ENCODE measurements at regions not wholly inside any gene's neighbourhood (a gene's known extent, or its start where the extent isn't known, plus 50 kb on each side); places are given as distances from the start of the nearest gene placed in this dataset.
"Not testable (repeated sequence)": the region's sequence is repeated elsewhere in the genome, so short reads cannot be mapped to it uniquely, and the experiment has no call there.

DNA sequence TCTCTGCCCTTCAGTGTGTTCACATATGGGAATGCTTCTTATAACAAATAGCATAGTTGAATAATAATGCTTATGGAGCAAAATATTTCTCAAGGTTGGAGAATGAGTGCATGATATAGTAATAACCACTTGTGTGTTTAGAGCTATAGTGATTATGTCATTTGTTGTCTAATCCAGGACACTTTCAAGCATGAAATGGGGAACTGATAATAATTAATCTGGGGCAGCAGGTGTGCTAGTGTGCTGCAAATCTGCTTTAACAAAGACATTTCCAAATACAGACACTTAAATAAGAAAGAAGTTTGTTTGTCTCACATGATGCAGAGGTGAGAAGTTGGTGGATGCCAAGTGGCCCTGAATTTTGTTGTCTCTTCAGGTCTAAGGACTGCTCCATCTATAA is 579.3 kb upstream of the GRM7 start:
- no peak for DNase-seq (ENCODE audit: low read depth)

DNA sequence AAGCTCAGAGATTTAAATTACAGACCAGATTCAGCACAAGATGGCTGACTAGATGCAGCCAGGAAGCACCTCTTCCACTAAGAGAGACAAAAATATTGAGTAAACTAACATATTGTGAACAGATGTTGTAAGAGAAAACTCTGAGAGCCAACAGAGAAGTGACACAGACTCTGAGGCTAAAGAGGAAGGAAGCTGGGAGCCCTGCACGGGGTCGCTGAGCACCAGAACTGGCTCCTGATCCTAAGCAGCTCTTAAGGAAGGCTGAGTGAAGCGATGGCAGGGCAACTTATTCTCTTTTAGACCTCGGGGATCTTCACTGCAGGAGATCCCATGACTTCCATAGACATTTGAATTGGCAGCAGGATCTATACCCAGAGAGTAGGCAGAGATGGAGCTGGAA is 578.0 kb upstream of the GRM7 start:
- no peak for DNase-seq (ENCODE audit: low read depth)

DNA sequence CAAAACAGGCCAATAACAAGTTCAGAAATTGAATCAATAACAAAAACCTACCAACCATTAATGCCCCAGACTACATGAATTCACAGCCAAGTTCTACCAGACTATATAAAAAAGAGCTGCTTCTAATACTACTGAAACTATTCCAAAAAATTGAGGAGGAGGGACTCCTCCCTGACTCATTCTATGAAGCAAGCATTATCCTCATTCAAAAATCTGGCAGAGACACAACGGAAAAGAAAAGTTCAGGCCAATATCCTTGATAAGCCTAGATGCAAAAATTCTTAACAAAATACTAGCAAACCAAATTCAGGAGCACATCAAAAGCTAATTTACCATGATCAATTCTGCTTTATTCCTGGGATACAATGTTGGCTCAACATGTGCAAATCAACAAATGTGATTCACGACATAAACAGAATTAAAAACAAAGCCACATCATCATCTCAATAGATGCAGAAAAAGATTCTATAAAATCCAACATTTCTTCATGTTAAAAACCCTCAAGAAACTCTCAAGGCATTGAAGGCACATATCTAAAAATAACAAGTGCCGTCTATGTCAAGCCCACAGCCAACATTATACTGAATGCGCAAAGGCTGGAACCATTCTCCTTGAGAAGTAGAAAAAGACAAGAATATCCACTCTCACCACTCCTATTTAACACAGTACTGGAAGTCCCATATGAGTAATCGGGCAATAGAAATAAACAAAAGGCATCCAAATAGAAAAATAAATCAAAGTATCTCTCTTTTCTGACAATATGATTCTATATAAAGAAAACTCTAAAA is 573.6 kb upstream of the GRM7 start:
- DNase-seq (ENCODE audit: low read depth): no peak

DNA sequence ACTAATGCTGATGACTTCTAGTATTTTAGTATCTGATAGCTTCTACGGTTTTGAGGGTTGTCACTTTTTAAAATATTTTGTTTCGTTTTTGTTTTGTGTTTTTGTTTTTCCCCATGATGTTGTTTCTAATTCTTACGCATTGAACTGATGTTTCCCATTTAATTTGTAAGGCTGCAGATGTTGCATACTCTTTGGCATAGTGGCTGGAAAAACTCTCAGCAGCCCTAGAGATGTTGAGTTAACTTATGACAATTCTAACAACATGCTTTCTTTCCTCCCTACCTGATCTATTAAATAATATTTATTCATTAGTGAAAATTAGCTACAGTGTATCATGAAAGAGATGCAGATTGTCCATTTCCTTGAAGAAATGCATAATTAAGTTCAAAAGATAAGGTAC is 559.3 kb upstream of the GRM7 start:
- DNase-seq (ENCODE audit: low read depth): no peak

DNA sequence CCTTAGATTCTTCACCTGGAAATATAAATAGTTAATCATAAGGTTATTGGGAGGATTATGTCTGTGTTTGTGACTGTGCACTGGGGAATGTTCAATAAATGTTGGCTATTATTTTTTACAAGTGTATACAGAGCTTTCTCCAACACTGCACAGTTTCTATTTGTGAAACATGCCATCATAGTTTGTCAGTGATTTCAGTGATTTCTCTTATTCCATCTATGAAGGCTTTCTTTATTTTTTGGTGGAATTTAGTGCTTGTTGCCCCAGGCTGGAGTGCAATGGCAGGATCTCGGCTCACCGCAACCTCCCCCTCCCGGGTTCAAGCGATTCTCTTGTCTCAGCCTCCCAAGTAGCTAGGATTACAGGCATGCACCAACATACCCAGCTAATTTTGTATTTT is 545.0 kb upstream of the GRM7 start:
- DNase-seq (ENCODE audit: low read depth): no peak

DNA sequence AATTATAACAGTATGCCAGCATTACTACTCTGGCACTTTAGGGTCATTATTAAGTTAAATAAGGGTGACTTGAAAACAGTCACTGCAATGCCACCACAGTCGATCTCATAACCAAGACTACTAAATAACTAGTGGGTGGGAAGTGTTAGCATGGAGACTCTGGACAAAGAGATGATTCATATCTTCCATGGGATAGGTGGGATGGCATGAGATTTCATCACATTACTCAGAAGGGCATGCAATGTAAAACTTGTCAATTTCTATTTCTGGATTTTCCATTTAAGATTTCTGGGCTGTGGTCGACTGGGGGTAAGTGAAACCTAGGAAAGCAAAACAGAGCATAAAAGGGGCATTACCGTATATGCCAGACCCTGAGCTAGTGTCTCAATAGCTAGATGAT is 538.9 kb upstream of the GRM7 start:
- no peak for DNase-seq (ENCODE audit: low read depth)

DNA sequence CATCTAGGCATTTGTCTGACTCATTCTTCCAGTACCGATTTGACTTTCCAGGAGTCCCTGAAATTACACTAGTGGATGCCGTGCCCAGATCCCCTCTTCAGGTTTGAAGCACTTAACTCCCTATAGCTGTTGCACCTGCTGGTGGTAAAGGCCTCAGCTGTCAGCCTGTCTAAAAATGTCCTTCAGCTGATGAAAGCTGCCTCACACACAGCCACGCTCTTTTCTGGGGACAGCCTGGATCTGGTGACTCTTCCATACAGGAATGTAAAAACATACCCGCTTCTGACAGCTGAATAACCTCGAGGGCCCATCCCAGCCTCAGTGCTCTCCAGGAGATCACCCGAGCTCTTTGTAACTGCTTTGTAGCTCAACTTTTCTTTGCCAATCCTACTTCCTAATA is 534.1 kb upstream of the GRM7 start:
- DNase-seq (ENCODE audit: low read depth): no peak

DNA sequence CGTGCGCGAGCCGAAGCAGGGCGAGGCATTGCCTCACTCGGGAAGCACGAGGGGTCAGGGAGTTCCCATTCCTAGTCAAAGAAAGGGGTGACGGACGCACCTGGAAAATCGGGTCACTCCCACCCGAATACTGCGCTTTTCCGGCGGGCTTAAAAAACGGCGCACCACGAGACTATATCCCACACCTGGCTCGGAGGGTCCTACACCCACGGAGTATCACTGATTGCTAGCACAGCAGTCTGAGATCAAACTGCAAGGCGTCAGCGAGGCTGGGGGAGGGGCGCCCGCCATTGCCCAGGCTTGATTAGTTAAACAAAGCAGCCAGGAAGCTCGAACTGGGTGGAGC is 520.0 kb upstream of the GRM7 start:
- DNase-seq (ENCODE audit: low read depth): not testable (repeated sequence)

DNA sequence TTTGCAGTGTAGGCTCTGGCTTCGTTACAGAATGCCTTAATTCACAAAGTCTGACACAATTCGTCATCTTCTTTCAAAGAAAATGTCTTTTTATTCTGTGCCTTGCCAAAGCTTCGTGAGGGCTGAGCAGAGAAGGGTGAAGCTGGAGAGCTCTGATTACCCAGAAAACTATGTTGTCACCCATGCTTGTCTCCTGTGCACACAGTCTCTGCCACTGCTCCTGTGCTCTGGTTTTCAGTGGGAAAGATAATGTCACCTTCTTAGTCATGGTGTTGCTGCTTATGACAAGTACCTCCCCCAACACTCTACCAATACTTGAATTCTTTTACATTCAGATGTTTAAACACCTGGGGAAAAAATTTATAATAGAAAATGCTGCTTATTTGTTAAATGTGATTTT is 509.2 kb upstream of the GRM7 start:
- no peak for DNase-seq (ENCODE audit: low read depth)

DNA sequence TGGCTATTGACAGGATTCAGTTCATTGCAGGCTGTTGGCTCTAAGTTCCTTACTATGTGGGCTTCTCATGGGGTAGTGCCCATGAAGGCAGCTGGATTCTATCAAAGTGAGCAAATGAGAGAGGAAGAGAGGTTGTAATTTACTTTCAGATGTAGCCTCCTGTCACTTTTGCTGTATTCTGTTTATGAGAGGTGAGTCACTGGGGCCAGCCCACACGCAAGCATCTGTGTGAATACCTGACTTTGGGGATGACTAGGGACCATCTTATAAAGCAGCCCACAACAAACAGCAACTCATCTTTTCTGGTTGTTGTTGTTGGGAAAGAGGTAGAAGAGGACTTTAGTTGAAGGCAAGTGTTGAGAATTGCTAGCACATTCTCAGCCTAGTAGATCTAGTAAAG is 506.3 kb upstream of the GRM7 start:
- DNase-seq (ENCODE audit: low read depth): no peak

DNA sequence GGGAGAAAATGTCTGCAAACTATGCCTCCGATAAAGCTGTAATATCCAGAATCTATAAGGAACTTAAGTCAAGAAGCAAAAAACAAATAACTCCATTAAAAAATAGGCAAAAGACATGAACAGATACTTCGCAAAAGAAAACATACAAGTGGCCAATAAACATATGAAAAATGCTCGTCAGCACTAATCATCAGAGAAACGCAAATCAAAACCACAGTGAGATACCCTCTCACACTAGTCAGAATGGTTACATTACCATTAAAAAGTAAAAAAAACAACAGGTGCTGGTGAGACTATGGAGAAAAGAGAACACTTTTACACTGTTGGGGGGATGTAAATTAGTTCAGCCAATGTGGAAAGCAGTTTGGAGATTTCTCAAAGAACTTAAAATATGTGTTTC is 498.5 kb upstream of the GRM7 start:
- no peak for DNase-seq (ENCODE audit: low read depth)

DNA sequence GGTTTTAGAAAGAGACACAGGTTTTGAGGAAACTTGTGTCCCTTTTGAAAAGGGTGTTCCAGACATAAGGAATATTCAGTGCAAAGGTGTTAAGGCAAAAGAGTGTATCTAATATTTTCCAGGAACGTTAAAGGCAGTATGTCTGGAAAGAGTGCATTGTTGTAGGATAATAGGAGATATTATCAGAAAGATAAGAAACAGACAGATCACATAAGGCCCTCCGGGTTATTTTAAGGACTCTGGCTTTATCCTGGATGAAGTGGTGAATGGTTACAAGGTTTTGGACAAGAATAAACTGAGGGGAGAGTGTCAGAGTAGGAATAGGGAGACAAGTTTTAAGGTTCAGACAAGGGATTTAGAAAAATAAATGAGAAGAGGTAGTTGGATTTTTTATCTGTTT is 493.7 kb upstream of the GRM7 start:
- DNase-seq (ENCODE audit: low read depth): no peak

DNA sequence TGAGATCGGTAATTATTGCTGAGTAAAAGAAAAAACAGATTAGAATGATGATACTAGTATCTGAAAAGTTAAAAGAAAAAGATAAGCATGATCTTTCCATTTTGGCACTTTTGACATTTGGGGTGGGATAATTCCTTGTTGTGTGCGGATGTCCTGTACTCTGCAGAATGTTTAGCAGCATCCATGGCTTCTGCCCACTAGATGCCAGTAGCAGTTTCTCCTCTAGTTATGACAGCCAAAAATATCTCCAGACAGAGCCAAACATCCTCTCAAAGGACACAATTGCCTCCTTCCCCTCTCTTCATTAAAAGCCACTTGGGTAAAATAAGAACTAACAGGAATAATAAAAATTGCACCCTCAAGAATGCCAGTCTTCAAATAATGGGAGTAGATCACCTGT is 468.8 kb upstream of the GRM7 start:
- DNase-seq (ENCODE audit: low read depth): no peak

DNA sequence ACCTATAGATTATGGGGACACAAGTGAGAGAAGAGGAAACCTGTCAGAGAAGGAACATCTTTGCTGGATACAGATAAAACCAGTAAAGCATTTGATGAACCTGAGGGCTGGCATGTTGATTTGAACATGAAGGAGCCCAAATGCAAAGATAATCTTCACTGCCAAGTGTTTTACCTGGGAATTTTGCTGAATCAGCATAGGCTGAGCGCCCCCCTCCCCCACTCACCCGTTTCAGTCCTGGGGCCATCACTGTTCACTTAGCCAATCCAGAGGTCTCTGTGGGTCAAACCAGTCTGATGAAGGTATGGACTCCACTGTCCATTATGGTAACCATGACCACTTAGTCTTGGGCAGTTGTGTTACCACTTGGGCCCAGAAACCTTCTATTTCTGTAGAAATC is 466.0 kb upstream of the GRM7 start:
- DNase-seq (ENCODE audit: low read depth): no peak

DNA sequence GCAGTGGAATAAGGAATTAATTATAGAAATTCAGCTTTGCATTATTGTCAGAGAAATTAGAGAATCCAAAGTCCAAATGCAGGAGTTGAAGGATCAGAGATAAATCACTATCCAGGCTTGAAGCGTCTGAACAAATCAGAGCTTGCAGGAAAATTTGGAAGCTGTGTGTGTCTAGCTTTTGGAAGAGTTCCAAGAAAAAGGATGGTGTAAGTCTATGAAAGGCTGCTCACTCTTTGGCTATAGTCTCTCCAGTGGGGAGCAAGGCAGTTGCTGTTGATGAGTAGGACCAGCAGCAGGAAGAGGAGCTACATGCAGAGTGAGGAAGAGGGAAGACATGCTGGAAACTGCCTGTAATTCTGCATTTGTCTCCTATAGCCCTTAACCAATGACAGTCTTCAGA is 464.3 kb upstream of the GRM7 start:
- no peak for DNase-seq (ENCODE audit: low read depth)

DNA sequence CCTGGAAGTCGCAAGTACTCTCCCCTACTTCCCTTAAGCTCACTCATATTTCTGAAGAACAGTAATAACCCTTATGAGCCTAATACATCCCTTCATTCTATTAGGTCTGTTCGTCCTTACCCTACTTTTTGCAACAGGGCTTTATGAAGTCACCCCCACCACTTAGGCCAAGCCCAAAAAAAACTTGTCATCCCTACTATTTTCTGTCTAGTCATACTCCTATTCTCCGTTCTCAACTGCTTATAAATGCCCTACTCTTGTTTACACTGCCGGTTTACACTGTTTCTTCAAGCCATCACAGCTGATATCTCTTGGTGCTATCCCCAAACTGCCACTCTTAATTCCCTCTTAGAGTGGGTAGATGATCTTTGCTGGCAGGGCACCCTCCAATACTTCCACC is 458.2 kb upstream of the GRM7 start:
- DNase-seq (ENCODE audit: low read depth): not testable (repeated sequence)

DNA sequence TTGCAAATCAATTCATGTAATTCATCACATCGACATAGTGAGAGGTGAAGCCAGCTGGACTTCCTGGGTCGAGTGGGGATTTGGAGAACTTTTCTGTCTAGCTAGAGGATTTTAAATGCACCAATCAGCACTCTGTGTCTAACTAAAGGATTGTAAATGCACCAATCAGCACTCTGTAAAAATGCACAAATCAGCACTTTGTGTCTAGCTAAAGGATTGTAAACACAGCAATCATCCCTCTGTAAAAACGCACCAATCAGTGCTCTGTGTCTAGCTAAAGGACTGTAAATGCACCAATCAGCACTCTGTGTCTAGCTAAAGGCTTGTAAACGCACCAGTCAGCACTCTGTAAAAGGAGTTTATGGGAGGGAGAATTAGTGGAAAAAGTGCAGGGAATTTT is 454.0 kb upstream of the GRM7 start:
- not testable (repeated sequence) for DNase-seq (ENCODE audit: low read depth)

DNA sequence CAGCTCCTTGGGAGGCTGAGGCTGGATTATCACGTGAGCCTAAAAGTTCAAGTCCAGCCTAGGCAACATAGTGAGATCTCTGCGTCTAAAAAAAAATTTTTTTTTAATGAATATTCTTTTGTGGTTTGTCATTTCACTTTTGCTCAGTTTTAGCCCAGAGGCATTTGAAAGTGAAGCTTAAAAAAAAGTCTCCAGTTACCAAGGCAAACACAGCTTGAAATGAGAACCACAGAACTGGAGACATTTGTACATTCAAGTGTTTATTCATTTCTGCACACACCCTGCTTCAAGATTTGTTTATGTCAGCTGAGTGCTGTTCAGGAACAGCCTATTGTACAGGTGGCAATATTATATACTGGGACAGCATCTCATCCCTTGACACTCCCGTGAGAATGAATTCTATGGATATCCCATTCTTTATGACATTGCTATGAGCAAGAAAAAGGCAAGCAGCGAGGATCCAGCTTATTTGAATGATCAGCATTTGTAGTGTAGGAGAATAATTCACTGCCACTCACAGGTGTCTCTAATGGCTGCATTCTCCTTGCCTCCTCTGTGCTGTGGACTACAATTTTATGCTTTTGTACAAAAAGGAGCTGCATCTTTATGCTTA is 444.8 kb upstream of the GRM7 start:
- no peak for DNase-seq (ENCODE audit: low read depth)

DNA sequence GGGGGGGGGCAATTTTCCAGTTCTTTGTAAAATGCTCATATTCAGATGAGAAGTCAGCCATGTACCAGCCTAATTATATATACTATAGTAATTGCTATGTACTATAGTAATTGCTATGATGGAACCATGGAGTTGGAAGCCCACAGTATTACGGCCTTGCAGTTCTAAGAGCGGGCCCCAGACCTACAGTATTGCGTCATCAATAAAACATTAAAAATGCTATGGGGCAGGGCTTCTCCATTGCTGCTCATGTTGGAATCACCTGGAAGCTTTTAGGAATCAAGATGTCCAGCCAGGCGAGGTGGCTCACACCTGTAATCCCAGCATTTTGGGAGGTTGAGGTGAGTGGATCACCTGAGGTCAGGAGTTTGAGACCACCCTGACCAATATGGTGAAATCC is 443.7 kb upstream of the GRM7 start:
- DNase-seq (ENCODE audit: low read depth): no peak

DNA sequence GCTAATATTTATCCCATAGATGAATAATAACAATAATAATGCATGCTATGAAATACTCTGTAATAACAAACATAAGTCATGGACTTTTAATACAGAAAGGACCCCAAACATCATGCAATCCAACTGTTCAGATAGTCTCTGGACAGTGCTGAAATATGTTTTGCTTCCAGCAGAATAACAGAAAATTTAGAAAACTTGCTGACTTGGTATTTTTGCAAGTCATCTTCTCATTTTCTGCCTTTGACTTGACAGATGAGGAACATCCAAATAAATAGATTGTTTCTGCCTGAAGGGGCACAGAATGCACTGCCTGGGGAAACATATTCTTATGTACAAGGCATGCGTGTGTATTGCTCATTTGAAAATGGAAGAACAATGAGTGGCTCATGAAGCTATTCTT is 442.4 kb upstream of the GRM7 start:
- DNase-seq (ENCODE audit: low read depth): no peak

DNA sequence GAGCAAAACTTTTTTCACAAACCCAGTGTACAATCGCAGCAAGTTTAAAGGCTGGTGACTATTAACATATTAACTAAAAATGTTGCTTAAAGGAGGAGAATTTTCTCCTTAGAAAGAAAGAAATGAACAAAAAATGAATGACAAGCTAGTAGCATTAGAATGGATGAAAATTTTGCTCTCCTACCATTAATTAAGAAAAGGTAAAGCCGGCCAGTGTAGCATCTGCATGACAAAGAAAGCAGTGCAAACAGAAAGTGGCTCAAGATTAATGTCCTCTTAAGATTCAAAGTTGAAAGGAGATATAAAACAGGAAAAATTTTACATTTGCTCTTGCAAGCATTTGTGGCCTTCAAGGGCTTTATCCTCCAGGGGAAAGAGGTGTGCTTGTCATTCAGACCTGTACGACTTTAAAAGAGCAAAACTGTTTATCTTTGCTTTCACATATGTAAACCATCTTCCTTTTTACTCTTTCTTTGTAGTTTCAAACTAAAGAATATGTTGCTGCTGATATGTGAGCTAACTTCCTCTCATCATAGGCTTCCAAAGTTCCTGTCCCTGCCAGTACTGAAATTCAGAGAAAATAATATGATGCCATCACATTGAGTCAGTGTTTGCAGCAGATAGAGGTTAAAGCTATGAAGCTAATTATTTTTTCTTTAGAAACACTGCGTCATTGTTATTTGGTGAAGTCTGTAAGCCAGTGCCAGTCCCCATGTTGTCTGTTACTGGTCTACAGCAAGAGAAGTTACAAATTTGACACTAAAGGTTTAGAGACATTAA is 439.1 kb upstream of the GRM7 start:
- DNase-seq (ENCODE audit: low read depth): no peak

DNA sequence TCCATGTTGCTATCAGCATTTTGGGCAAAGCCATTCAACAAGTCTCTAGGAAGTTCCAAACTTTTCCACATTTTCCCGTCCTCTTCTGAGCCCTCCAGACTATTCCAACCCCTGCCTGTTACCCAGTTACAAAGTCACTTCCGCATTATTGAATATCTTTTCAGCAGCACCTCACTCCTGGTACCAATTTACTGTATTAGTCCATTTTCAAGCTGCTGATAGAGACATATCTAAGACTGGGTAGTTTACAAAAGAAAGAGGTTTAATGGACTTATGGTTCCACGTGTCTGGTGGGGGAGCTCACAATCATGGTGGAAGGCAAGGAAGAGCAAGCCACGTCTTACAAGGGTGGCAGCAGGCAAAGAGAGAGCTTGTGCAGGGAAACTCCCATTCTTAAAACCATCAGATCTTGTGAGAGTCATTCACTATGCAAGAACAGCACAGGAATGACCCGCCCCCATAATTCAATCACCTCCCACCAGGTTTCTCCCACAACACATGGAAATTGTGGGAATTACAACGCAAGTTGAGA is 435.6 kb upstream of the GRM7 start:
- no peak for DNase-seq (ENCODE audit: low read depth)

DNA sequence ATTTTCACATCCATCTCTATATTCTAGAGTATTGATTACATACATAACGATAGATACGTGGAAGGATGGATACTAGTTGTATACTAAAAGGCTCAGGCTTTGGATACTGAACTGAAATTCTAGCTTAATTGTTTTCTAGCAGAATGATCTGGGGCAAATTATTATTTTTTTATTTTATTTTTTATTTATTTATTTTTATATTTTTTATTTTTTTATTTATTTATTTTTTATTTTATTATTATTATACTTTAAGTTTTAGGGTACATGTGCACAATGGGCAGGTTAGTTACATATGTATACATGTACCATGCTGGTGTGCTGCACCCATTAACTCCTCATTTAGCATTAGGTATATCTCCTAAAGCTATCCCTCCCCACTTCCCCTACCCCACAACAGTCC is 432.6 kb upstream of the GRM7 start:
- DNase-seq (ENCODE audit: low read depth): not testable (repeated sequence)
